Left ventricle myocardium inferior (tissue), 1 donor: ENCODE measurements at regions not wholly inside any gene's neighbourhood (a gene's known extent, or its start where the extent isn't known, plus 50 kb on each side); places are given as distances from the start of the nearest gene placed in this dataset.
A peak's percentile ranks its signal among the peaks of the same experiment; 100 is the strongest.

ENCODE experiments used
- DNase-seq: peaks from one replicate; pipeline ENCODE4 v3.0.0-alpha.2; 2020
- H3K27ac ChIP-seq: fragments of 200-600 bp; replicated peaks from 2 replicates; pipeline ENCODE4 v1.8.0; 2021
- H3K27me3 ChIP-seq: fragments of 200-600 bp; 2 replicates; pipeline ENCODE4 v1.8.0; 2021; ENCODE audit warnings: low read depth
- H3K36me3 ChIP-seq: fragments of 200-600 bp; 2 replicates; pipeline ENCODE4 v1.8.0; 2021
- H3K4me1 ChIP-seq: fragments of 200-600 bp; 2 replicates; pipeline ENCODE4 v1.8.0; 2021
- H3K4me3 ChIP-seq: fragments of 200-600 bp; 2 replicates; pipeline ENCODE4 v1.8.0; 2021; ENCODE audit warnings: mild to moderate bottlenecking, moderate library complexity
- H3K9me3 ChIP-seq: fragments of 200-600 bp; replicated peaks from 2 replicates; pipeline ENCODE4 v1.8.0; 2021
- CTCF ChIP-seq: fragments of 200-600 bp; IDR thresholded peaks from 2 replicates; pipeline ENCODE4 v1.8.0; 2021; ENCODE audit warnings: antibody characterized with exemption, mild to moderate bottlenecking, borderline replicate concordance
- intact Hi-C: fragments of 100-400 bp; cut with micrococcal nuclease; formaldehyde crosslinking; loops from one replicate; pipeline ENCODE4 v1.11.0; 2022
- donor health status: DM: no; HTN: yes; CAD: no; lungs with severe emphysema.

- Histone ChIP-seq H3K9me3 (no peaks in the 10 kb centered on the region), H3K27me3 (peaks cover 43% of the 10 kb centered on the region), H3K4me3 (no peak overlapping the region), H3K4me1 (peaks cover 33% of the 10 kb centered on the region), H3K27ac (no peak overlapping the region), H3K36me3 (no peaks in the 10 kb centered on the region)
- intact Hi-C loops: no loop called here
- TF ChIP-seq CTCF: no peak
- no peak for DNase-seq
Observed at GRCh38 chr2:833180-833579, 117.5 kb upstream of the SNTG2 start.

GRCh38 chr2:832635-833034 is 118.0 kb upstream of the SNTG2 start:
- no peaks in the 10 kb centered on the region for H3K9me3 ChIP-seq
- H3K36me3 ChIP-seq: no peaks in the 10 kb centered on the region
- H3K4me3 ChIP-seq: no peak overlapping the region
- H3K27ac ChIP-seq: no peak overlapping the region
- H3K27me3 ChIP-seq: peaks cover 37% of the 10 kb centered on the region
- intact Hi-C loops: no loop called here
- no peak for TF ChIP-seq CTCF
- DNase-seq: no peak
- H3K4me1 ChIP-seq: peaks cover 33% of the 10 kb centered on the region

- H3K4me3 ChIP-seq: no peak overlapping the region
- no peak for TF ChIP-seq CTCF
- intact Hi-C loops: no loop called here
- peaks cover 33% of the 10 kb centered on the region for H3K4me1 ChIP-seq
- peaks cover 37% of the 10 kb centered on the region for H3K27me3 ChIP-seq
- DNase-seq: no peak
- H3K36me3 ChIP-seq: no peaks in the 10 kb centered on the region
- H3K9me3 ChIP-seq: no peaks in the 10 kb centered on the region
- peak overlapping the region; percentile 51 for H3K27ac ChIP-seq
Observed at GRCh38 chr2:831622-832021, 119.0 kb upstream of the SNTG2 start.

- H3K27ac ChIP-seq: peak overlapping the region; percentile 51
- intact Hi-C loops: no loop called here
- no peaks in the 10 kb centered on the region for H3K9me3 ChIP-seq
- no peak for DNase-seq
- peaks cover 37% of the 10 kb centered on the region for H3K27me3 ChIP-seq
- no peak for TF ChIP-seq CTCF
- no peaks in the 10 kb centered on the region for H3K36me3 ChIP-seq
- H3K4me3 ChIP-seq: no peak overlapping the region
- peaks cover 33% of the 10 kb centered on the region for H3K4me1 ChIP-seq
Observed at GRCh38 chr2:831225-831536, 119.5 kb upstream of the SNTG2 start.

- H3K4me1 ChIP-seq: peaks cover 33% of the 10 kb centered on the region
- H3K4me3 ChIP-seq: no peak overlapping the region
- no peaks in the 10 kb centered on the region for H3K36me3 ChIP-seq
- intact Hi-C loops: no loop called here
- DNase-seq: no peak
- peaks cover 37% of the 10 kb centered on the region for H3K27me3 ChIP-seq
- no peak overlapping the region for H3K27ac ChIP-seq
- H3K9me3 ChIP-seq: no peaks in the 10 kb centered on the region
- TF ChIP-seq CTCF: no peak
Observed at GRCh38 chr2:830419-831224, 120.0 kb upstream of the SNTG2 start.
